ENCODE measurements at regions not wholly inside any gene's neighbourhood (a gene's known extent, or its start where the extent isn't known, plus 50 kb on each side); places are given as distances from the start of the nearest gene placed in this dataset.

- DNase-seq = no peak
Observed at GRCh38 chr4:180207921-180208320, 2035.3 kb upstream of the TENM3 start.

DNA sequence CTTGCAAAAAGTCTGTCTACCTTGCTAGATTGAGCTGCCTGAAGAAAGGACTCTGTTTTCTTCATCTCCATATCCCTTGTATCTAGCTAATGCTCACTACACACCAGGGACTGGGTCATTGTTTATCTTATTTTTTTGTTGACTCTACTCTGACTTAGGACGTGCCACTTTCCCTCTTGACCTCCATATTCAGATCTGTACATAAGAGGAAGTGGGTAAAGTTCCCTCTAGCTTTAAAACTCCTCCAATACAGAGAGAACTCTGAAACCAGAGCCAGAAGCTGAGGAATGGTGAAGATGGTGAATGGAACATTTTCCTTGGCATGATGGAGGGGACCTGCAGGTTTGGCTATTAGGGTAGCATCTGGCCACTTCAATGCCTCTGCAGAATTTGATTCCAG is 2026.1 kb upstream of the TENM3 start:
- DNase-seq = no peak

- DNase-seq = no peak
Observed at GRCh38 chr4:180219080-180219479, 2024.1 kb upstream of the TENM3 start.

GRCh38 chr4:180225977-180226376 is 2017.2 kb upstream of the TENM3 start:
- no peak for DNase-seq

DNA sequence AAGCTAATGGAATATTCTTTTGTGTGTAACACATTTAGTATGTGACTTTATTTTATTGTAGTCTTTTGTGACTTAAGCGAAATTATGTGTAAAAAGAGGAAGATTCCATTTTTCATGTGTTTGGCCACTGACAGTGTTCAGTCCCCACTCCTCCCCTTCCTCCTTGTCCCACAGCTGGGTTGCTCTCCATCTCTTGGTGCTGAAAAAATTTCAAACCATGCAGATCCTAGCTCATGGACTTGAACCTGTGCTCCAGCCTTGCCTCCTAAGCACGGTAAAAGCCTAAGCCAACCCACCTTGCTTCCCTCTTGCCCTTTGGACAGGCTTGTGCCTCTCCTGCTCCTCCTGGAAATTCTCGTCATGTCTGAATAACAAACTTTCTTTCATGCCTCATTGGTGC is 2008.5 kb upstream of the TENM3 start:
- DNase-seq = no peak

DNA sequence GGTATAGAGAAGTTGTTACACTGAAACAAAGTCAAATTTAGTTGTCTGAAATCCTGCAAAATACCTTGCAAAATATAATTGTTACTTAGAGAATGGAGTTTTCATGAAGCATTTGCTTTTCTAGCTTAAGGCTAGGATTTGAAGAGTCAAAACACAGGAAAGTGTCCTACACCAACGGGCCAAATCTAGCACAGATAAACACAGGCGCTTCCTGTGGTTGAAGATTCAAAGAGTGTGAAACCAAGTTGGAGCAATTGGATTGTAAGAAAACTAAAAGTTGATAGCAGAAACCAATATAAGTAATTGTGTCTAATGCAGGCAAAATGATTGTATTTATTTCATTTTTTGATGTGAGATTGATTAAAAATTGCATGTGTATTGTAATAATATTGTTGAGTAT is 2002.5 kb upstream of the TENM3 start:
- DNase-seq = no peak

DNA sequence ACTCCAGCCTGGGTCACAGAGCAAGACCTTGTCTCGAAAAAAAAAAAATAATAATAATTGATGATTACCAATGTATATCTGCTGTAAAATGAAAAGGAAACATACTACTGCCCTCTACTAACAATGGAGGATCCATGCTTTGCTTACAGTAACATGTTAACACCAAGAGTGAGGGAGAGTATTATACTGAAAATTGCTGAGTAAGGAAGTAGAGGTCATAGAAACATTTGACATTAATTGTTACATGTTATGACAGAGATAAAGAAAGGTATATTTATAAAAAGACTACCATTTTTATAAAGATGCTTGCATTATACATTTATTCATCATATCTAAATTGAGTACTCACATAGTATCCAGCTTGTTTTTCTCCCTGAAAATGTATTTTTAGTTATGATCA is 1989.8 kb upstream of the TENM3 start:
- no peak for DNase-seq

- DNase-seq = no peak
Observed at GRCh38 chr4:180261346-180261745, 1981.9 kb upstream of the TENM3 start.

GRCh38 chr4:180280076-180280475 is 1963.1 kb upstream of the TENM3 start:
- no peak for DNase-seq

DNA sequence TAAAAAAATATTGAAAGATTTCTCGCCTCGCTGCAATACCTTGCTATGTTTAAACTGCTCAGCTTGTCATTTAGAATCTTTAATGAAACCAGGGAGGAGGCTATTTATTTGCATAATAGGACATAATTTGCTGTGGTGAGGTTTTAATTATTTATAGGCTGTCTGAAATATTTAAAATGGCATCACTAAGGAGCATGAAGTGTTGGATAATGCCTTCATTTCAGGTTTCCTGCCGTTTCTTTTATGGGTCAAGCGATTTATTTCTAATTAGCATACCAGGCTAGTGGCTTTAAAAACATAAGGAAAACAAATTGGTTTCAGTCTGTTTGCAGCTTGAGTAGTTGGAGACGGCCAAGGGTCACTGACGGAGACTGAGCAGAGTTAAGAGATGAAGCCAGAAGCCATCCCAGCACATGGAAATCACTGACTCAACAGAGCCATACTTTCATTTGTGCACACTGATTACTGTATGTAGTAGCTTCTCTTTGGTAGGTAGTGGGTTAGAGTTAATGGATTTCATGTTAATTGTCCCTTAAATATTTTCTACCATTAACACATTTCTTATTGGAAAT is 1962.4 kb upstream of the TENM3 start:
- no peak for DNase-seq

DNA sequence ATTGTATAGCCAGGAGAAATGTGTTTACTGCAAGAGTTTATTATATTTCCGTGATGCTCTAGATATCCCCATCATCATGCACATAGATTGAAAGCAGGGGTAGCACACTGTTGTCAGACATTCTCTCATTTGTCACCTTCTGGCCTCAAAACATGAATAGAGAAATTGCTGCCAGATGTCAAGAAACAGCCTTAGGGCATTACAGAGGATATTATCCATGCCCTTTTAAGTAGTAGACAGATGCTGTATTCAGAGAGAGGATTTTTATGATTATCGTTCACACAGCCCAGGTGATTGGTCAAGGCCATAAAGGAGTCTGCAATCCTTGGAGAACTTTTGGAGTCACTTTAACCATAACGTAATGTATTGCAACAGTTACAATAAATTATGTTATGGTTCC is 1961.5 kb upstream of the TENM3 start:
- no peak for DNase-seq

DNA sequence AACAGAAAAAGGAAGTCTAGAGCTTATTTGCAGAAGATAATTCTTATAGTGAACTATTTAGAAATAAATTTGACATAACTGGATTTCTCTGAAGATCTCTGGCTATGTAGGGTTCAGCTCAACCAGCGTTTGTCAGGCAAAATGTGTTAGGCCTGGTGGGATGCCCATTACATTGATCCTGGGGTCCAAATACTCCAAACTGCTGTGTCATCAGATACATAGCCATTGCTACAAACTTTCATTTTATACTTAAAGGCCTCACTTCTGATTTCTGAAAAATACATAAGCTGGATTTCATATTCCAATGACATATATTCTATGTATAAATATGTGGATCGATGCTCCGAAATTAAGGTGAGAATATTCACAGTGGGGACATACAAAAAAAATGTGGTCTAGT is 1958.9 kb upstream of the TENM3 start:
- DNase-seq = no peak

DNA sequence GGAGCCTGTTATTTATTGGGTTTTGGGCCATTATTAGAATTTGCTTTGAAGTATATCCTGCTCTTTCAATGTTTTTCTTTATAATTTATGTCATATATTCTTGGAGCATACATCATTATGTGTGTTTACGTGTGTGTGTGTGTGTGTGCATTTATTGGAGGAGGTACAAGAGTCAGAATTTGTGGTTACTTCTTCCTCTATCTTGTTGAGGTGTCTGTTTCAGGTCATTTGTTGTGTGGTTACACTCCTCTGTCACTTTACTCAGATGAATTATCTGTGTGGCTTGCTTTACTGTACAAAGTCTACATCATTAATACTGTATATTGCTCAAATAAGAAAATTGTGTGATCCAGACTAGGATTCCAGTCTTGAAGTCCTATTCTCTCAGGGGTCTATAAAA is 1957.4 kb upstream of the TENM3 start:
- DNase-seq = no peak

- DNase-seq = no peak
Observed at GRCh38 chr4:180292339-180292738, 1950.9 kb upstream of the TENM3 start.

DNA sequence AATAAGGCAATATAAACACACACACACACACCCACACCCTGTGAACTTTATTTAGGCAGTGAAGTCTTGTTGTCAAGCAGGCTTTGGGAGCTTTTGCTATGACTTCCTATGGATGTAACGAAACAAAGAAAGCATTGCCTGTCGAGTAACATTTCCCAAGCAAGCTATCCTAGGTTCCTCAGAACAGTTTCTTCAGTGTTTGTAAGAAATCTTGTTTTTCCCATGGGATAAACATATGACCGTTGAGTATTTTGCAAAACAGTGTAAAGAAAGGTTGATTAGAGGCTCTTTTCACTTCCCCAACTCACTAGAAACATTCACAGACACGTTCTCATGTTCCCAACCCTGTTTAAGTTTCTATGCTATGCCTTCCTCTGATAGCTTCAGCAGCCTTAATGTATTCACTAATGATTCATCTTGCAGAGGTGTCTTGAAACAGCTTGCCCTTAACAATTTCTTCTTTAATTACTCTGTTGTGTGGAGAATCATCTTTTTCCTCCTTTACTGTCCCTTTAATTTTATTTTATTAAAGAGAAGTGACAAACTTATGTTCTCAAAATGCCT is 1947.1 kb upstream of the TENM3 start:
- no peak for DNase-seq

GRCh38 chr4:180304321-180304720 is 1938.9 kb upstream of the TENM3 start:
- DNase-seq = no peak

DNA sequence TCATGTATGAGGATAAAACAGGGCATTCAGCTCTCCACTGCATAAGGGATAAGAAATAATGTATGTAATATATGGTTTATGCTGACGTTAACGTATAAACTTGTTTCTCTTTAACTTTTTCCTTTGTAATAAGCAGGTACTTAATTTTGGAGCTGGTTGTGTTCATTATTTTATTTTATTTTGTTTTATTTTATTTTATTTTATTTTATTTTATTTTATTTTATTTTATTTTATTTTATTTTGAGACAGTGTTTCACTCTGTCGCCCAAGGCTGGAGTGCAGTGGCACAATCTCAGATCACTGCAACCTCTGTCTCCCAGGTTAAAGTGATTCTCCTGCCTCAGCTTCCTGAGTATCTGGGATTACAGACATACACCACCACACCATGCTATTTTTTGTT is 1932.6 kb upstream of the TENM3 start:
- DNase-seq = no peak

DNA sequence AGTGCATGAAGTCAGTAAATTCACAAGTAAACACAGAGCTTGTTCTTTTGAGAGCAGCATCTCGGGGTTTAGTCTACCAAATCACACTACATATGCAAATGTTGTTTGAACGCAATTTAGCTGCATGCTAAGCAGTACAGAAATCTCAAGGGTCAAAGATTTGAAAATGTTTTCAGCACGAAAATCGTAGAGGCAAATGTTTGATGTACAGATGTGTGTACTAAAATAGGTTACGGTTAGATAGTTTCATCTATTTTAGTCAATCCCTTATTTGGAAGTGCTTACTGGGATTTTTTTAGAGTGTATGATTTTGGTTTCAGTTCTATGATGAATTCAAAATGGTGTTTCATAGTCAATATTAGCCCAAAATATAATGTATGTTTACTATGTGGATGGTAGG is 1928.2 kb upstream of the TENM3 start:
- DNase-seq = no peak

DNA sequence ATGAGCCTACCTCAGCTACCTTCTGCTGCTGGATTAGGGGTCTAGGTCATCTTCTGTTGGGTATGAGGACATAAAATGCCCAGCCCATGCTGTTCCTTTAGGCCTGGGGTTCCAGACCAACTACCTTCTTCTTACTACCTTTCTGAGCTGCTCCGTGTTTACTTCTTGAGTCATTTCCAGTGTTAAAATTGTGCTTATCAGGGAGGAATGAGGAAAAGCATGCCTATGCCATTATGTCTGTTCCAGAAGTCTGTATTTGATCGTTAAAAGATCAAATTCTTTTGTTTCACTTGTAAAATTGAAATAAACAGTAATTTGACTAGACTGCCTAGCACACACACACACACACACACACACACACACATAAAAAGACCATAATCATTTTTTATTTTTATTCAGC is 1912.7 kb upstream of the TENM3 start:
- DNase-seq = no peak

DNA sequence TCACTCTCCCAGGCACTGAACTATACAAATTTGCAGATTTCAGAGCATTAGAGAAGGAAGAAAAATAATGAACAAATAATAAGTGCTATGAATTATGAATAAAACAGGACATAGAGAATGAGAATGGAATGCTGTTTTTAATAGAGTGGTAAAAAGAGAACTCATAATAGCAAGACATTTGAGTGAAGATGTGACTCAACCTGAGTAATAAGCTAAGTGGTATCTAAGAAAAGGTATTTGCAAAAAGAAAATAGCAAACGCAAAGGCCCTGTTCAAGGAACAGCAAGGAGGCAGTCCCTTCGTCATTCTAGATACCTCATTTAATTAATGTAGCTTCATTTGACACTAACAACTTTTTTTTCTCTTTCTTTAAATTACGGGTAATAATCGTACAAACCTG is 1910.0 kb upstream of the TENM3 start:
- DNase-seq = no peak

DNA sequence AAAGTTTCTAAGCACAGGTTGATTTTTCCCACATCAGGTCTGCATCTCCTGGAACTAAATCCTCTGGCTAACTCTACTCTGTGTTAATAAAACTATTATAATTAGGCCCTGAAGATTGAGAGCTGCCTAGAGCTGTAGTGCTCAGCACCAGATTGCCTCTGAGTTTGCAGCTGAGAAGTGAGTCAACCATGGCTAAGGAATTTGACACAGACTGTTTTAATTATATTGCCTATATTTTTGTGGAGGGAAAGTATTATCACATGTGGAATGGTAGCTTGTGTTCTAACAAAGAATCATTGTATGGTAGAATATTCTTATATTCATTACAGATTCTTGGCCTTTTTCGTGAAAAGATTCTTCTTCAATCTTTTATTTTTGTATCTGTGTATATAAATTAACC is 1907.6 kb upstream of the TENM3 start:
- no peak for DNase-seq

DNA sequence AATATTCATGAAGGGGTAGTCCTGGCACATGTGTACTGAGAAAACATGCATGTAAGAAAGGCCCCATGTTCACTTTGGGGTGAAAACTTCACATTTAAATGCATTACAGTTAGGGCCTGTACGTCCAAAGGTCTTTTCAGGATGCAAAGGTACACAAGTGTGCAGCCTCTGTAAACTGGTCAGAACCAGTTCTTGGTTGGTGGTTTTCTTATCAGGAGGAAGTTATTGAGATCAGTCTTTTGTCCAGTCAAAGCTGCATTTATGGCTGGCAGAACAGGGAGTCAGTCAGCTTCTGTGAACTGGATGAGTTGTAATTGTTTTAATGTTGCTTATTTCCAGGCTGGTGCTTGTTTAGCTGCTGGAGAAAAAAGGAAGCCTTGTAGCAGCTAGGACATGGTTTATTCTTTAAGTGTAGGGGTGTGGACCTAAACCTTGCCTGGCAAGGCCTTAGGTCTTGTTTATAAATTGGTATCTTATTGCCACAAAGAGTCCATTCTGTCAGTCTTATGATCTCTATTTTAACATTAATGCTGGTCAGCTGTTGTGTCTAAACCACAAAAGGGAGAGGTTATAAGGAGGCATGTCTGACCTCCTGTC is 1906.6 kb upstream of the TENM3 start:
- DNase-seq = no peak

- DNase-seq = no peak
Observed at GRCh38 chr4:180341926-180342325, 1901.3 kb upstream of the TENM3 start.

DNA sequence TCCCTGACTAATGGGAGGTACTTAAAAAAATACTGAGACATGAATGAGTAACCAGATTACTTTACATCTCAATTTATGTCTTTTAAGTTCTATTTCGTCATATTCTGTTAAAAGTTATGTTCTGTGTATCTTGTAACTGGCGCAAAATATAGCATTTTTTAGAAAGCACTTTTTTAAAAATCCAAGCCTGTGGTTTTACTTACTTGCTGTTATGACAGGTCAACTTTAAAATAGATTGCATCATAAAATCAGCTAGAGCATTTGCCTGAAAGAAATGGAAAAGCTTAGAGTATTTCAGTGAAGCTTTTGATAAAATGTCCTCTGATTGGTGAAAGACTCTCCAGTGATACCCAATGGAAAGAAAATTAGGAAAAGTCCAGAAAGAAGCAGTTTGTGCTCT is 1892.3 kb upstream of the TENM3 start:
- DNase-seq = no peak

DNA sequence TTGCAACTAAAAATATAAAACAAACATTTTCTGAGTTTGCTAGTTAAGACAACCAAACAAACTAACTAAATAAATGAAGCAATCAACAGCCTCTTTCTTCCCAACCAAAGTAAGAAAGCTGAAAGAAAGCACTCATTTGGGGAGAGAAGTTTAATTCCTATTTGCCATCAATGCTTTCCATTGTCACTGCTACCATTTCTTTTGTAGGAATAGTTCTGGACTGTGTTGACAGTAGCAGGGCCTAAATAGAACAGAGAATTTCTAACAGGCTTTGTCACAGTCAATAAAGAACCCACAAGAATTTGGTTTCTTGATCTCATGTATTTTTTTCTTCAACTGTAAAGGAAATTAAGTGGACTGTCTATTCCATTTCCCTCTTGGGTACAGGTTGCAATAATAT is 1886.4 kb upstream of the TENM3 start:
- DNase-seq = no peak

All from activated T-cell treated with anti-CD3 and anti-CD28 coated beads, Interleukin-2, amount 50 U/mL, for 1 hour (primary cell).